ENCODE measurements at regions not wholly inside any gene's neighbourhood (a gene's known extent, or its start where the extent isn't known, plus 50 kb on each side); places are given as distances from the start of the nearest gene placed in this dataset.
"Not testable (repeated sequence)": the region's sequence is repeated elsewhere in the genome, so short reads cannot be mapped to it uniquely, and the experiment has no call there.

DNA sequence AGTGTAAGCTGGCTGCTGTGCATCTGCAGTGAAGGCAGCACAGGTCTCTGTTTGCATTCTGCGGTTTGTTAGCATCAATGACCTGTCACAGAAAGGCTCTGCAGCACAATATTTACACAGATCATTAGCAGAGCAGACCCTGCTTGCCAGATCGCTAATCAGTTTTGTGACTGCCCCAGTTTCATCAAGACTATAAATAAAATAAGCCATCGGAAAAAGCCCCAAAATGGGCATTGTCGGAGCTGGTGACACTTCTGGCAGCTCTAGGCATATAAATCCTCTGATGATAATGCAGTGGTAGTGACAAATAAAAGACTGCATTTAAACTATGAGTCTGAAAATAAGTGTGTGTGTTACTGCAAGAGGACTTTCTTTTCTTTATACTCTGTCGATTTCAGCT, 219.1 kb upstream of the TEKT4 start:
- ATAC-seq; DNase-seq; H3K9ac ChIP-seq (ENCODE audit: low read length); H4K20me1 ChIP-seq (ENCODE audit: low read length); H3K36me3 ChIP-seq (ENCODE audit: low read depth, low read length); H3K4me2 ChIP-seq (ENCODE audit: low read length); H3K4me3 ChIP-seq (ENCODE audit: low read length); CTCF ChIA-PET; H3F3A ChIP-seq (ENCODE audit: low read length, unreplicated experiment); H3K27ac ChIP-seq (ENCODE audit: low read length); BruUV-seq (replicated peaks); H3K4me1 ChIP-seq (ENCODE audit: insufficient read depth, low read length); POLR2A ChIA-PET (ENCODE audit: unreplicated experiment); H2AFZ ChIP-seq (ENCODE audit: low read length); H3K9me2 ChIP-seq (replicated peaks; ENCODE audit: low read length); H3K9me3 ChIP-seq (ENCODE audit: low read length); intact Hi-C loops (cut with micrococcal nuclease); H3K27me3 ChIP-seq (ENCODE audit: low read length); H3K79me2 ChIP-seq (ENCODE audit: low read length): not testable (repeated sequence)

DNA sequence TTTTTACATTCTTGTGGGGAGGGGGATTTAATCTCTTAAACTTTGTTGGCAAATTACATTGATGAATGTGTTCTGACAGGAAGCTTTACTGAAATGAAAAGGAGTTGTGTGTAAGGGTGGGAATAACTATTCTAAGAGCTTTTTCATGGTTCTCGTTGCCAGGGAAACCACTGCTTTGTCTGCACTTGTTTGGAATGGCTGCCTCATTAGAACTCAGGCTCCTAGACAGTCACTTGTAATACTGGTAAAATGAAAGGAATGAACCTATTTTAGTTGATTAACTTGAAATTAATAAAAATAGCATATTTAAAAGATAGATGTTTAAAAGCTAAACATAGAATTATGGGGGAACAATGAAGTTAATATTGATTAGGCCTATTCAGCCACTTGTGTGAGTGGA, 201.4 kb upstream of the TEKT4 start:
- H3K4me2 ChIP-seq (ENCODE audit: low read length); H3K36me3 ChIP-seq (ENCODE audit: low read depth, low read length); CTCF ChIA-PET; H3K27me3 ChIP-seq (ENCODE audit: low read length); H3K4me1 ChIP-seq (ENCODE audit: insufficient read depth, low read length); ATAC-seq; H3F3A ChIP-seq (ENCODE audit: low read length, unreplicated experiment); intact Hi-C loops (cut with micrococcal nuclease); H3K9me2 ChIP-seq (replicated peaks; ENCODE audit: low read length); H3K4me3 ChIP-seq (ENCODE audit: low read length); H3K27ac ChIP-seq (ENCODE audit: low read length); H3K79me2 ChIP-seq (ENCODE audit: low read length); BruUV-seq (replicated peaks); H3K9me3 ChIP-seq (ENCODE audit: low read length); H2AFZ ChIP-seq (ENCODE audit: low read length); H4K20me1 ChIP-seq (ENCODE audit: low read length); DNase-seq; H3K9ac ChIP-seq (ENCODE audit: low read length); POLR2A ChIA-PET (ENCODE audit: unreplicated experiment): not testable (repeated sequence)

DNA sequence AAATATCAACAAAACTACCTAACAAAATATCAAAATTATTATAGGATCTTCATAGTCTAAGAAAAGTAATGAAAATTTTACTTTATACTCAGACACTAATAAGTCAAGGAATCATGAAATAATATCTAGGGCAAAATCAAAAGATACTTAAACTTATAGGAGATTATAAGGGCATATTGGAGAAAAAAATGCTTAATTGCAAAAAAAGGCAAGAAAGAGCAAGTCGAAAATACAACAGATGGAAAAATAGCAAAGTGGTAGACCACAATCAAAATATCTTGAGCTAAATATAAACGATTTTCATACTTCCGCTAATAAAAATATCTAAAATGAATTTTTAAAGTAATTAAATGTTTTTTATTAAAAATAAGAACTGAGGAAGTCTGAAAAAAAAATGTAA, 177.0 kb upstream of the TEKT4 start:
- H2AFZ ChIP-seq (ENCODE audit: low read length); H3K4me1 ChIP-seq (ENCODE audit: insufficient read depth, low read length); H3K9ac ChIP-seq (ENCODE audit: low read length); CTCF ChIA-PET; intact Hi-C loops (cut with micrococcal nuclease); DNase-seq; H3K36me3 ChIP-seq (ENCODE audit: low read depth, low read length); H3K79me2 ChIP-seq (ENCODE audit: low read length); H4K20me1 ChIP-seq (ENCODE audit: low read length); H3K27ac ChIP-seq (ENCODE audit: low read length); ATAC-seq; BruUV-seq (replicated peaks); H3K4me3 ChIP-seq (ENCODE audit: low read length); H3K9me2 ChIP-seq (replicated peaks; ENCODE audit: low read length); H3K4me2 ChIP-seq (ENCODE audit: low read length); H3K27me3 ChIP-seq (ENCODE audit: low read length); POLR2A ChIA-PET (ENCODE audit: unreplicated experiment); H3F3A ChIP-seq (ENCODE audit: low read length, unreplicated experiment); H3K9me3 ChIP-seq (ENCODE audit: low read length): not testable (repeated sequence)

DNA sequence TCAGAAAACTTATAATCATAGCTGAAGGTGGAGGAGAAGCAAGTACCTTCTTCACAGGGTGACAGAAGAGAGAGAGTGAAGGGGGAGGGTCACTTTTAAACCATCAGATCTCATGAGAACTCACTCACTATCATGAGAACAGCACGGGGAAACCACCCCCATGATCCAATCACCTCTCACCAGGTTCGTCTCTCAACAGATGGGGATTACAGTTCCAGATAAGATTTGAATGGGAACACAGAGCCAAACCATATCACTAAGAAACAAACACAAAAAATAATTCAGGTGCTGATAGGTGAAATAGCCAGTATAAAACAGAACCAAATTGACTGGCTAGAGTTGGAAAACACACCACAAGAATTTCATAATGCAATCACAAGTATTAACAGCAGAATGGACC, 162.2 kb upstream of the TEKT4 start:
- POLR2A ChIA-PET (ENCODE audit: unreplicated experiment) = interaction anchor here (0.7 kb wide), 1 partner anchor 227 kb away, joined by 4 read pairs; no protein-coding TSS in a partner anchor
- H3K79me2 ChIP-seq (ENCODE audit: low read length); H3K36me3 ChIP-seq (ENCODE audit: low read depth, low read length); H3K4me1 ChIP-seq (ENCODE audit: insufficient read depth, low read length); H3K4me2 ChIP-seq (ENCODE audit: low read length); H3K4me3 ChIP-seq (ENCODE audit: low read length); BruUV-seq (replicated peaks); H3K27ac ChIP-seq (ENCODE audit: low read length); H4K20me1 ChIP-seq (ENCODE audit: low read length); H3K27me3 ChIP-seq (ENCODE audit: low read length); H3F3A ChIP-seq (ENCODE audit: low read length, unreplicated experiment); H3K9me2 ChIP-seq (replicated peaks; ENCODE audit: low read length); H2AFZ ChIP-seq (ENCODE audit: low read length); CTCF ChIA-PET; ATAC-seq; DNase-seq; H3K9ac ChIP-seq (ENCODE audit: low read length); intact Hi-C loops (cut with micrococcal nuclease); H3K9me3 ChIP-seq (ENCODE audit: low read length): not testable (repeated sequence)

DNA sequence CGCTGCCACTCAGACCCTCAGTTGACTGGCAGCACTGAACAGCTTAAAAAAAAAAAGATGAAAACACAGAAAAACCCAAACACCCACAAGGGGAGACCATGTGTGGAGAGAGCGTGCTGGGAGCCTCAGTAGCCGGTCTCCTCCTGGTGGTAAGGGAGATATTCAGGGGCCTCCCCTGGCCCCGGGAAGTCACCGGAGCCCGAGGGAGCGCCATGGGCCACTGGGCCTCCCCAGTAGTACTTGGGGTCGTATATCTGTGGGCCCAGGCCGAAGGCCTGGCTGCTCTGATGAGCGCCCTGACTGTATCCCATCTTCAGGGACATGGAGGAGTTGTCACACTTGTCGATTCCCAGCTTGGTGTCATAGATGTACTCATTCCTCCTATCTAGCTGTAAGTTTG, 145.7 kb upstream of the TEKT4 start:
- Histone ChIP-seq H3K4me1 (ENCODE audit: insufficient read depth, low read length) (no peaks in the 10 kb centered on the region), H3K27me3 (ENCODE audit: low read length) (0 out of 2 replicates have a peak, but pooled peaks cover 5% of the 10 kb centered on the region), H2AFZ (ENCODE audit: low read length) (no peak overlapping the region), H3K79me2 (ENCODE audit: low read length) (no peaks in the 10 kb centered on the region), H4K20me1 (ENCODE audit: low read length) (no peaks in the 10 kb centered on the region), H3K9me3 (ENCODE audit: low read length) (no peaks in the 10 kb centered on the region), H3K9me2 (replicated peaks; ENCODE audit: low read length) (no peaks in the 10 kb centered on the region), H3K9ac (ENCODE audit: low read length) (no peak overlapping the region), H3K4me2 (ENCODE audit: low read length) (no peak overlapping the region), H3F3A (ENCODE audit: low read length, unreplicated experiment) (no peaks in the 10 kb centered on the region), H3K27ac (ENCODE audit: low read length) (no peak overlapping the region), H3K36me3 (ENCODE audit: low read depth, low read length) (no peaks in the 10 kb centered on the region), H3K4me3 (ENCODE audit: low read length) (no peak overlapping the region)
- intact Hi-C loops (cut with micrococcal nuclease) = no loop called here
- TF ChIP-seq EZH2phosphoT487 (IDR thresholded peaks at IDR 0.05; ENCODE audit: borderline replicate concordance, low read length) (no peak), EZH2 (IDR thresholded peaks at IDR 0.05; ENCODE audit: low read length, unreplicated experiment) (no peak)
- TF ChIP-seq, protein P1, sequence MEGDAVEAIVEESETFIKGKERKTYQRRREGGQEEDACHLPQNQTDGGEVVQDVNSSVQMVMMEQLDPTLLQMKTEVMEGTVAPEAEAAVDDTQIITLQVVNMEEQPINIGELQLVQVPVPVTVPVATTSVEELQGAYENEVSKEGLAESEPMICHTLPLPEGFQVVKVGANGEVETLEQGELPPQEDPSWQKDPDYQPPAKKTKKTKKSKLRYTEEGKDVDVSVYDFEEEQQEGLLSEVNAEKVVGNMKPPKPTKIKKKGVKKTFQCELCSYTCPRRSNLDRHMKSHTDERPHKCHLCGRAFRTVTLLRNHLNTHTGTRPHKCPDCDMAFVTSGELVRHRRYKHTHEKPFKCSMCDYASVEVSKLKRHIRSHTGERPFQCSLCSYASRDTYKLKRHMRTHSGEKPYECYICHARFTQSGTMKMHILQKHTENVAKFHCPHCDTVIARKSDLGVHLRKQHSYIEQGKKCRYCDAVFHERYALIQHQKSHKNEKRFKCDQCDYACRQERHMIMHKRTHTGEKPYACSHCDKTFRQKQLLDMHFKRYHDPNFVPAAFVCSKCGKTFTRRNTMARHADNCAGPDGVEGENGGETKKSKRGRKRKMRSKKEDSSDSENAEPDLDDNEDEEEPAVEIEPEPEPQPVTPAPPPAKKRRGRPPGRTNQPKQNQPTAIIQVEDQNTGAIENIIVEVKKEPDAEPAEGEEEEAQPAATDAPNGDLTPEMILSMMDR (conservative IDR thresholded peaks at IDR 0.05; ENCODE audit: low read depth, low read length) = no peak
- ATAC-seq (no peak), DNase-seq (no peak)
- ChIA-PET POLR2A (ENCODE audit: unreplicated experiment) (no interaction called here), CTCF (no interaction called here)
- no TSS peak for BruUV-seq (replicated peaks)

DNA sequence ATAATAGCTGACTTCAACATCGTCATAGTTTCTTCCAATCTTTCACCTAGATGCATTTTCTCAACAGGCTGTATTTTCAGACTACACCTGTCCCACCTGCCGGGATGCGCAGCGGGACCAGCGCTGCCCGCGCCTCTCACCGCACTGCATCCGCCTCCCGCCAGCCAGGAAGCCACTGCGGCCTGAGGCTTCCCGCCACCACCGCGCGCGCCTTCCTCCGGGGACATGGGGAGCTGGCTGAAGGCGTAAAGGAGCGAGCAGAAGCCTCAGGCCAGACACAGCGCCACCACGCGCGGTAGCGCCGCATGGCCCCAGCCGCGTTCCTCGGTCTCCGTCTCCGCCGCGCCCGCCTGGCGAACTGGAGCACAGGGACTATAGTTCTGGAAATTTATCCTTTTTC, 135.7 kb upstream of the TEKT4 start:
- H3K27ac ChIP-seq (ENCODE audit: low read length); ATAC-seq; intact Hi-C loops (cut with micrococcal nuclease); H3K79me2 ChIP-seq (ENCODE audit: low read length); BruUV-seq (replicated peaks); POLR2A ChIA-PET (ENCODE audit: unreplicated experiment); CTCF ChIA-PET; H3K9ac ChIP-seq (ENCODE audit: low read length); H3K36me3 ChIP-seq (ENCODE audit: low read depth, low read length); H3K27me3 ChIP-seq (ENCODE audit: low read length); DNase-seq; H4K20me1 ChIP-seq (ENCODE audit: low read length); H3K4me3 ChIP-seq (ENCODE audit: low read length); H3K9me3 ChIP-seq (ENCODE audit: low read length); H3F3A ChIP-seq (ENCODE audit: low read length, unreplicated experiment); H2AFZ ChIP-seq (ENCODE audit: low read length); H3K4me2 ChIP-seq (ENCODE audit: low read length); H3K9me2 ChIP-seq (replicated peaks; ENCODE audit: low read length); H3K4me1 ChIP-seq (ENCODE audit: insufficient read depth, low read length): not testable (repeated sequence)
